ENCODE measurements at regions not wholly inside any gene's neighbourhood (a gene's known extent, or its start where the extent isn't known, plus 50 kb on each side); places are given as distances from the start of the nearest gene placed in this dataset.
"Not testable (repeated sequence)": the region's sequence is repeated elsewhere in the genome, so short reads cannot be mapped to it uniquely, and the experiment has no call there.

GRCh38 chr11:96854425-96854824, 464.6 kb downstream of the JRKL start:
- SMC1A ChIA-PET (ENCODE audit: uncharacterized antibody, unreplicated experiment), result no interaction called here
- no peak for TF ChIP-seq MLLT1 (IDR thresholded peaks at IDR 0.05)
- TF ChIP-seq BCL3 (IDR thresholded peaks at IDR 0.05; ENCODE audit: borderline replicate concordance, insufficient read depth, low read depth, low read length, poor library complexity, severe bottlenecking), result no peak
- no peak for TF ChIP-seq EGR1 (IDR thresholded peaks at IDR 0.05; ENCODE audit: borderline replicate concordance in 1 of 2, low read depth in 2 of 2, low read length in 2 of 2)
- TF ChIP-seq ZZZ3 (IDR thresholded peaks at IDR 0.05; ENCODE audit: control insufficient read depth, insufficient read length, low read depth), result no peak
- no peak for TF ChIP-seq HDGF (IDR thresholded peaks at IDR 0.05)
- TF ChIP-seq POLR2A (IDR thresholded peaks at IDR 0.05; ENCODE audit: low read depth, low read length), result no peak
- no peak for TF ChIP-seq IRF5 (IDR thresholded peaks at IDR 0.05; ENCODE audit: borderline replicate concordance)
- no peak for TF ChIP-seq ZNF384 (IDR thresholded peaks at IDR 0.05; ENCODE audit: borderline replicate concordance, low read depth, low read length)
- no peak for TF ChIP-seq BRCA1 (IDR thresholded peaks at IDR 0.05; ENCODE audit: low read depth, low read length)
- no peak for TF ChIP-seq PAX8 (IDR thresholded peaks at IDR 0.05)
- TF ChIP-seq BHLHE40 (IDR thresholded peaks at IDR 0.05; ENCODE audit: borderline replicate concordance in 1 of 2, low read depth in 2 of 2, low read length in 1 of 2), result no peak
- no peak for TF ChIP-seq SPI1 (IDR thresholded peaks at IDR 0.05; ENCODE audit: borderline replicate concordance, insufficient read depth, low read depth, low read length)
- TF ChIP-seq SMAD5 (IDR thresholded peaks at IDR 0.05; ENCODE audit: low read depth), result no peak
- TF ChIP-seq IKZF2 (IDR thresholded peaks at IDR 0.05), result no peak
- TF ChIP-seq GABPA (IDR thresholded peaks at IDR 0.05; ENCODE audit: low read depth), result no peak
- TF ChIP-seq FOS (IDR thresholded peaks at IDR 0.05; ENCODE audit: borderline replicate concordance, extremely low read depth, insufficient read length), result no peak
- intact Hi-C loops (cut with micrococcal nuclease; ENCODE audit: unreplicated experiment), result no loop called here
- Histone ChIP-seq H3K4me3 (no peak overlapping the region), H3K36me3 (ENCODE audit: control insufficient read depth in 2 of 2, insufficient read depth in 2 of 2, low read length in 1 of 2) (no peaks in the 10 kb centered on the region), H3K9ac (ENCODE audit: control insufficient read depth, insufficient read depth, low read length) (no peak overlapping the region), H4K20me1 (ENCODE audit: control insufficient read depth, insufficient read depth) (no peaks in the 10 kb centered on the region), H3K27ac (ENCODE audit: control insufficient read depth, insufficient read depth) (no peak overlapping the region), H3K9me3 (replicated peaks; ENCODE audit: control insufficient read depth, insufficient read depth, low read length) (no peaks in the 10 kb centered on the region), H3K27me3 (replicated peaks in 1 of 2; ENCODE audit: control insufficient read depth in 2 of 2, insufficient read depth in 2 of 2, low read length in 1 of 2) (no peaks in the 10 kb centered on the region), H3K4me2 (ENCODE audit: control insufficient read depth, insufficient read depth) (no peak overlapping the region), H3K4me1 (ENCODE audit: control insufficient read depth, insufficient read depth, low read length) (no peaks in the 10 kb centered on the region), H2AFZ (ENCODE audit: control insufficient read depth, low read depth, low read length) (no peak overlapping the region), H3K79me2 (ENCODE audit: control insufficient read depth, insufficient read depth, low read length) (no peaks in the 10 kb centered on the region)
- 43% methylated on average over 3 of the region's 3 CpGs for WGBS (ENCODE audit: insufficient coverage, insufficient replicate concordance, low lambda C conversion rate, missing lambda C conversion rate)
- no peak for ATAC-seq
- CTCF ChIA-PET, result no interaction called here
- no TSS peak for BruUV-seq (replicated peaks)
- no peak for DNase-seq (ENCODE audit: low read depth, low spot score)
- FAIRE-seq, result no peak
- in situ Hi-C loops (cut with MboI), result no loop called here
- POLR2A ChIA-PET, result no interaction called here
- RAD21 ChIA-PET (ENCODE audit: unreplicated experiment), result no interaction called here

GRCh38 chr11:96861722-96862121, 471.9 kb downstream of the JRKL start:
- BruUV-seq (replicated peaks); H3K9ac ChIP-seq (ENCODE audit: control insufficient read depth, insufficient read depth, low read length); H4K20me1 ChIP-seq (ENCODE audit: control insufficient read depth, insufficient read depth); H3K27ac ChIP-seq (ENCODE audit: control insufficient read depth, insufficient read depth); H3K9me3 ChIP-seq (replicated peaks; ENCODE audit: control insufficient read depth, insufficient read depth, low read length); in situ Hi-C loops (cut with MboI); FAIRE-seq; H2AFZ ChIP-seq (ENCODE audit: control insufficient read depth, low read depth, low read length); H3K4me1 ChIP-seq (ENCODE audit: control insufficient read depth, insufficient read depth, low read length); SMC1A ChIA-PET (ENCODE audit: uncharacterized antibody, unreplicated experiment); H3K4me3 ChIP-seq; H3K79me2 ChIP-seq (ENCODE audit: control insufficient read depth, insufficient read depth, low read length); intact Hi-C loops (cut with micrococcal nuclease; ENCODE audit: unreplicated experiment); CTCF ChIA-PET; POLR2A ChIA-PET; DNase-seq (ENCODE audit: low read depth, low spot score); RAD21 ChIA-PET (ENCODE audit: unreplicated experiment); H3K36me3 ChIP-seq (ENCODE audit: control insufficient read depth in 2 of 2, insufficient read depth in 2 of 2, low read length in 1 of 2); ATAC-seq; H3K27me3 ChIP-seq (replicated peaks in 1 of 2; ENCODE audit: control insufficient read depth in 2 of 2, insufficient read depth in 2 of 2, low read length in 1 of 2); H3K4me2 ChIP-seq (ENCODE audit: control insufficient read depth, insufficient read depth): not testable (repeated sequence)
- 16% methylated on average over 3 of the region's 3 CpGs for WGBS (ENCODE audit: insufficient coverage, insufficient replicate concordance, low lambda C conversion rate, missing lambda C conversion rate)

All from GM12878 (cell line).